H1 (cell line): ENCODE measurements at regions not wholly inside any gene's neighbourhood (a gene's known extent, or its start where the extent isn't known, plus 50 kb on each side); places are given as distances from the start of the nearest gene placed in this dataset.
"Not testable (repeated sequence)": the region's sequence is repeated elsewhere in the genome, so short reads cannot be mapped to it uniquely, and the experiment has no call there.

Source experiments
- CTCF ChIA-PET: fragments of 300-600 bp; sonication (Branson Sonifier 250); formaldehyde crosslinking; loops from one replicate; lab custom pipeline; 2021; ENCODE audit not compliant: partially characterized antibody; lab: Charles Lee
- POLR2A ChIA-PET: fragments of 300-600 bp; sonication (Branson Sonifier 250); formaldehyde crosslinking; loops from one replicate; lab custom pipeline; 2021; ENCODE audit warnings: inconsistent platforms; ENCODE audit not compliant: partially characterized antibody; lab: Charles Lee
- DNase-seq, 2 experiments: peaks; one replicate each; pipeline versions ENCODE4 v3.0.0 to v3.0.0-alpha.2; 2010 to 2022; ENCODE audit warnings: low spot score in 2 of 2, low read depth in 1 of 2, mixed read lengths in 1 of 2
- FAIRE-seq: peaks from 2 replicates; lab custom pipeline; 2011; peaks lifted over from hg19 to GRCh38; lab: Jason Lieb, UNC
- H2AFZ ChIP-seq: 2 replicates; pipeline ENCODE4 v1.8.1; 2012; ENCODE audit warnings: low read length, inconsistent platforms
- H2AK5ac ChIP-seq: 2 replicates; pipeline ENCODE4 v1.6.1; 2013; ENCODE audit warnings: low read depth, low read length
- H2BK120ac ChIP-seq: replicated peaks from 2 replicates; pipeline ENCODE3; 2013; ENCODE audit warnings: low read depth, low read length, inconsistent platforms
- H2BK12ac ChIP-seq: 2 replicates; pipeline ENCODE4 v1.6.1; 2013; ENCODE audit warnings: low read depth, low read length
- H2BK15ac ChIP-seq: 2 replicates; pipeline ENCODE4 v1.6.1; 2013; ENCODE audit warnings: low read length
- H2BK20ac ChIP-seq: 2 replicates; pipeline ENCODE4 v1.6.1; 2013; ENCODE audit warnings: low read length
- H2BK5ac ChIP-seq: 2 replicates; pipeline ENCODE4 v1.6.1; 2013; ENCODE audit warnings: low read depth, low read length
- H3K14ac ChIP-seq: 2 replicates; pipeline ENCODE4 v1.6.1; 2013; ENCODE audit warnings: inconsistent platforms; ENCODE audit not compliant: insufficient read length
- H3K18ac ChIP-seq: 2 replicates; pipeline ENCODE4 v1.6.1; 2013; ENCODE audit warnings: low read length; ENCODE audit errors: extremely low read depth
- H3K23ac ChIP-seq: 2 replicates; pipeline ENCODE4 v1.6.1; 2013; ENCODE audit warnings: inconsistent platforms; ENCODE audit not compliant: insufficient read length
- H3K23me2 ChIP-seq: 2 replicates; pipeline ENCODE4 v1.6.1; 2013; ENCODE audit warnings: low read depth, low read length
- H3K27ac ChIP-seq: 2 replicates; pipeline ENCODE4 v1.6.1; 2011; ENCODE audit warnings: low read depth, low read length, inconsistent platforms
- H3K27me3 ChIP-seq, 4 experiments: replicated peaks in 1 of 4; 1 replicate in 1 of 4; 2 replicates in 3 of 4; pipeline versions ENCODE4 v1.6.1 to v1.8.1; 2011 to 2013; ENCODE audit warnings: low read length in 3 of 4, mild to moderate bottlenecking in 3 of 4, inconsistent platforms in 2 of 4, mixed read lengths in 2 of 4, moderate library complexity in 1 of 4; ENCODE audit not compliant: control insufficient read depth in 3 of 4, insufficient read depth in 3 of 4; ENCODE audit errors: extremely low read depth in 1 of 4
- H3K36me3 ChIP-seq, 4 experiments: 2 replicates each; pipeline versions ENCODE4 v1.6.1 to v1.8.1; 2011 to 2013; ENCODE audit warnings: mild to moderate bottlenecking in 4 of 4, low read length in 3 of 4, moderate library complexity in 2 of 4, control low read depth in 1 of 4, inconsistent platforms in 1 of 4; ENCODE audit not compliant: insufficient read depth in 4 of 4, control insufficient read depth in 2 of 4
- H3K4ac ChIP-seq: replicated peaks from 2 replicates; pipeline ENCODE3; 2013; ENCODE audit warnings: low read length, low read depth, mixed read lengths, inconsistent platforms; ENCODE audit not compliant: insufficient read length
- H3K4me1 ChIP-seq, 4 experiments: replicated peaks in 1 of 4; 1 replicate in 1 of 4; 2 replicates in 3 of 4; pipeline versions ENCODE4 v1.6.1 to v1.8.1; 2011 to 2013; ENCODE audit warnings: low read length in 3 of 4, inconsistent platforms in 2 of 4, mixed read lengths in 1 of 4; ENCODE audit not compliant: insufficient read depth in 4 of 4, control insufficient read depth in 3 of 4
- H3K4me2 ChIP-seq, 2 experiments: 2 replicates each; pipeline versions ENCODE4 v1.6.1 to v1.8.1; 2011 to 2013; ENCODE audit warnings: low read depth in 2 of 2, low read length in 2 of 2, control low read depth in 1 of 2, inconsistent platforms in 1 of 2, mild to moderate bottlenecking in 1 of 2; ENCODE audit not compliant: insufficient read depth in 1 of 2
- H3K4me3 ChIP-seq, 4 experiments: fragments of 200-600, 300-600 bp in 1 of 4; sonication (generic), shearing (Covaris generic), sonication (Bioruptor Twin) in 1 of 4; 2 replicates each; pipeline versions ENCODE4 v1.5.1 to v1.8.1; 2011 to 2016; ENCODE audit warnings: low read length in 4 of 4, low read depth in 3 of 4, control low read depth in 2 of 4, inconsistent platforms in 2 of 4, mild to moderate bottlenecking in 2 of 4, mixed read lengths in 1 of 4, moderate library complexity in 1 of 4; ENCODE audit not compliant: insufficient read depth in 2 of 4; ENCODE audit errors: extremely low read depth in 1 of 4
- H3K56ac ChIP-seq: replicated peaks from 2 replicates; pipeline ENCODE3; 2013; ENCODE audit warnings: low read depth, mild to moderate bottlenecking, mixed read lengths, low read length, inconsistent platforms; ENCODE audit not compliant: insufficient read length
- H3K79me1 ChIP-seq: 2 replicates; pipeline ENCODE4 v1.6.1; 2013; ENCODE audit warnings: low read depth, low read length, control low read depth
- H3K79me2 ChIP-seq, 2 experiments: 2 replicates each; pipeline versions ENCODE4 v1.6.1 to v1.8.1; 2012 to 2013; ENCODE audit warnings: low read length in 2 of 2, mild to moderate bottlenecking in 2 of 2, inconsistent platforms in 1 of 2; ENCODE audit not compliant: insufficient read depth in 2 of 2, control insufficient read depth in 1 of 2
- H3K9ac ChIP-seq, 4 experiments: replicated peaks in 1 of 4; 1 replicate in 1 of 4; 2 replicates in 3 of 4; pipeline versions ENCODE4 v1.6.1 to v1.8.1; 2011 to 2013; ENCODE audit warnings: low read depth in 3 of 4, low read length in 3 of 4, control low read depth in 2 of 4, mild to moderate bottlenecking in 2 of 4, moderate library complexity in 2 of 4, inconsistent platforms in 1 of 4; ENCODE audit errors: extremely low read depth in 1 of 4
- H3K9me3 ChIP-seq, 2 experiments: 2 replicates each; pipeline versions ENCODE4 v1.6.1 to v1.8.1; 2012 to 2013; ENCODE audit warnings: mild to moderate bottlenecking in 2 of 2, moderate library complexity in 2 of 2, control low read depth in 1 of 2, inconsistent platforms in 1 of 2, low read depth in 1 of 2, low read length in 1 of 2, mixed read lengths in 1 of 2; ENCODE audit not compliant: insufficient read depth in 2 of 2
- H4K20me1 ChIP-seq, 2 experiments: replicated peaks in 1 of 2; 2 replicates each; pipeline versions ENCODE3 to v1.8.1; 2011 to 2013; ENCODE audit warnings: inconsistent platforms in 2 of 2, low read length in 2 of 2, mild to moderate bottlenecking in 1 of 2; ENCODE audit not compliant: insufficient read depth in 2 of 2, control insufficient read depth in 1 of 2
- H4K5ac ChIP-seq: 2 replicates; pipeline ENCODE4 v1.6.1; 2013; ENCODE audit warnings: low read length, low read depth, mixed read lengths, inconsistent platforms; ENCODE audit not compliant: insufficient read length
- H4K8ac ChIP-seq: 2 replicates; pipeline ENCODE4 v1.8.0; 2013; ENCODE audit warnings: mild to moderate bottlenecking, moderate library complexity, low read length, inconsistent platforms; ENCODE audit not compliant: insufficient read depth; ENCODE audit errors: extremely low read depth
- H4K91ac ChIP-seq: replicated peaks from 2 replicates; pipeline ENCODE3; 2013; ENCODE audit warnings: low read length, mixed read lengths, inconsistent platforms; ENCODE audit not compliant: insufficient read length
- WGBS, 2 experiments: shearing (Covaris generic) in 1 of 2; methylation state at CpG; one replicate each; pipeline versions ENCODE4 v1.1.6 to v1.1.7; 2013 to 2015; ENCODE audit warnings: low lambda C conversion rate in 2 of 2, mixed read lengths in 2 of 2, inconsistent platforms in 1 of 2, low coverage in 1 of 2, missing lambda C conversion rate in 1 of 2; ENCODE audit not compliant: insufficient replicate concordance in 2 of 2, insufficient coverage in 1 of 2, insufficient read length in 1 of 2; ENCODE audit errors: extremely low coverage in 1 of 2, missing lambda C conversion rate in 1 of 2; 5-methylcytosine and 5-hydroxymethylcytosine counted together

DNA sequence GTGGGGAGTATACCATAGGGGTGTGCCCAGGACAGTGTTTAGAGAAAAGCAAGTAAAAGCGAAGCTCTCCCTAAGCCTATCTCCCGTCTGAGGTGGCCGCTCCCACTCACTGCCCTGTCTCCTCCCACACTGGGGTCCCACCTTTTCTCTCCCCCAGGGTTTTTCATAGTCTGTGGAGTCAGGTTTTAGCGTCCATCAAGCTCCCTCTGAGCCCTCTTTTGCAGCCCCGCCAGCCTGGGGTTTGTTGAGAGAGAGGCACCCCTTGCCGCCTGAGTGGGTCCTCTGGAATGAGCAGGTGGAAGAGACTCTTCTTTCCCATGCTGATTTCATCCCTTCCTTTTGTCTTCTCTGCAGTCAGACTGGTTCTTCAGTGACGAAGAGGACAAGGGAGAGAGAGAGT is 248.7 kb upstream of the TP53TG3C start:
- H3K23me2 ChIP-seq, H3K27ac ChIP-seq, H3K23ac ChIP-seq, H4K8ac ChIP-seq, CTCF ChIA-PET, H3K4me3 ChIP-seq, H2AK5ac ChIP-seq, H3K36me3 ChIP-seq, H2BK12ac ChIP-seq, H3K4me2 ChIP-seq, H3K14ac ChIP-seq, H3K9ac ChIP-seq, H2BK20ac ChIP-seq, FAIRE-seq, H4K5ac ChIP-seq, H3K56ac ChIP-seq, H3K79me2 ChIP-seq, H2BK5ac ChIP-seq, H2BK120ac ChIP-seq, H4K91ac ChIP-seq, POLR2A ChIA-PET, DNase-seq, H3K27me3 ChIP-seq, H3K18ac ChIP-seq, H3K79me1 ChIP-seq, H2AFZ ChIP-seq, H2BK15ac ChIP-seq, H3K4me1 ChIP-seq, H3K4ac ChIP-seq, H4K20me1 ChIP-seq: not testable (repeated sequence)
- peaks cover 4 to 38% of the 10 kb centered on the region in 2 experiments; a peak in 2 of 4 replicates for H3K9me3 ChIP-seq
- WGBS, 2 experiments, result 63% methylated on average over 5 of the region's 7 CpGs; no CpG with 5 or more reads in 1 of the 2 experiments

DNA sequence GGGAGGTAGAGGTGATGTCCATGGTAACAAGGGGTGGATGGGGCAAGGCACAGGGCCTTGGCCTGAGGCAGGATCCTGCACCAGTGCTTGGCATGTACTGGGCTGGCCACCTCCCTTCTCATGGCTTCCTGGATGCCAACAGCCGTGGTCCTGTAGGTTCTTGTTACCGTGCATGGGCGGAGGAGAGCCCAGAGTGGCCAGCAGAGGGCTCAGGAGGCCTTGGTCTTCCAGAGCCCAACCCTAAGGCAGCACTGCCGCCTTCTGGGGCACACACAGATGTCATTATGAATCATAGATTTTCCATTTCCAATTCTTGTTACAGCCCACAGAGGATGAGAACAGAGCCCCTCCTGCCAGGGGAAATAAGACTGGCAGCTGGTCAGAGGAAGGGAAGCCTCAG is 254.2 kb upstream of the TP53TG3C start:
- H3K27ac ChIP-seq, H2BK12ac ChIP-seq, H2BK20ac ChIP-seq, H3K14ac ChIP-seq, H3K79me2 ChIP-seq, H2AK5ac ChIP-seq, H4K5ac ChIP-seq, H2BK120ac ChIP-seq, H3K27me3 ChIP-seq, H3K18ac ChIP-seq, H3K79me1 ChIP-seq, H4K20me1 ChIP-seq, POLR2A ChIA-PET, H3K23me2 ChIP-seq, H2BK15ac ChIP-seq, H2AFZ ChIP-seq, CTCF ChIA-PET, H3K4me2 ChIP-seq, H4K8ac ChIP-seq, H3K9ac ChIP-seq, H3K4me1 ChIP-seq, H3K23ac ChIP-seq, H2BK5ac ChIP-seq, DNase-seq, FAIRE-seq, H3K36me3 ChIP-seq, H4K91ac ChIP-seq, H3K56ac ChIP-seq, H3K4me3 ChIP-seq, H3K4ac ChIP-seq: not testable (repeated sequence)
- WGBS, 2 experiments, result no CpG with 5 or more reads among the region's 4 CpGs
- peaks cover 4 to 42% of the 10 kb centered on the region in 2 experiments; a peak in 2 of 4 replicates for H3K9me3 ChIP-seq
